Stimulated activated CD4-positive, alpha-beta T cell treated with anti-CD3 and anti-CD28 coated beads, Interleukin-15, amount 100 ng/mL, for 24 hours (primary cell): ENCODE measurements at regions not wholly inside any gene's neighbourhood (a gene's known extent, or its start where the extent isn't known, plus 50 kb on each side); places are given as distances from the start of the nearest gene placed in this dataset.
"Not testable (repeated sequence)": the region's sequence is repeated elsewhere in the genome, so short reads cannot be mapped to it uniquely, and the experiment has no call there.

Experiments used
- DNase-seq: peaks from one replicate; pipeline ENCODE4 v3.0.0-alpha.2; 2020

GRCh38 chr5:82596451-82596850, 318.3 kb upstream of the RPS23 start:
- DNase-seq = no peak

GRCh38 chr5:82595113-82595512, 317.0 kb upstream of the RPS23 start:
- no peak for DNase-seq

- no peak for DNase-seq
Measured at GRCh38 chr5:82594097-82594496, 315.9 kb upstream of the RPS23 start.

GRCh38 chr5:82593481-82593880, 315.3 kb upstream of the RPS23 start:
- no peak for DNase-seq

- DNase-seq = no peak
Measured at GRCh38 chr5:82591021-82591515, 312.9 kb upstream of the RPS23 start.

GRCh38 chr5:82590112-82590511, 312.0 kb upstream of the RPS23 start:
- no peak for DNase-seq

- DNase-seq = no peak
Measured at GRCh38 chr5:82586661-82587310, 308.6 kb upstream of the RPS23 start.

- no peak for DNase-seq
Measured at GRCh38 chr5:82586181-82586580, 308.0 kb upstream of the RPS23 start.

GRCh38 chr5:82584631-82585030, 306.5 kb upstream of the RPS23 start:
- DNase-seq = no peak

GRCh38 chr5:82583331-82583730, 305.2 kb upstream of the RPS23 start:
- DNase-seq = not testable (repeated sequence)

GRCh38 chr5:82564963-82565362, 286.8 kb upstream of the RPS23 start:
- DNase-seq = no peak

- DNase-seq = no peak
Measured at GRCh38 chr5:82563745-82564144, 285.6 kb upstream of the RPS23 start.

- DNase-seq = no peak
Measured at GRCh38 chr5:82562696-82563240, 284.6 kb upstream of the RPS23 start.

- DNase-seq = no peak
Measured at GRCh38 chr5:82561797-82562196, 283.6 kb upstream of the RPS23 start.

GRCh38 chr5:82560969-82561368, 282.8 kb upstream of the RPS23 start:
- DNase-seq = no peak

GRCh38 chr5:82560561-82560960, 282.4 kb upstream of the RPS23 start:
- no peak for DNase-seq

GRCh38 chr5:82551840-82552385, 273.8 kb upstream of the RPS23 start:
- no peak for DNase-seq

GRCh38 chr5:82551192-82551591, 273.0 kb upstream of the RPS23 start:
- no peak for DNase-seq

- no peak for DNase-seq
Measured at GRCh38 chr5:82549263-82549662, 271.1 kb upstream of the RPS23 start.

- DNase-seq = no peak
Measured at GRCh38 chr5:82544004-82544403, 265.9 kb upstream of the RPS23 start.

- no peak for DNase-seq
Measured at GRCh38 chr5:82540301-82540700, 262.1 kb upstream of the RPS23 start.

GRCh38 chr5:82538339-82539034, 260.3 kb upstream of the RPS23 start:
- no peak for DNase-seq

- DNase-seq = no peak
Measured at GRCh38 chr5:82537687-82538306, 259.6 kb upstream of the RPS23 start.

GRCh38 chr5:82534986-82535385, 256.8 kb upstream of the RPS23 start:
- DNase-seq = no peak
